Karpas-422 (cell line): ENCODE measurements at regions not wholly inside any gene's neighbourhood (a gene's known extent, or its start where the extent isn't known, plus 50 kb on each side); places are given as distances from the start of the nearest gene placed in this dataset.

Experiments used
- DNase-seq: peaks from one replicate; pipeline ENCODE4 v3.0.0-alpha.2; 2015
- H2AFZ ChIP-seq: fragments of 200-600 bp; sonication (generic); 2 replicates; pipeline ENCODE4 v1.6.1; 2014; ENCODE audit warnings: antibody characterized with exemption, low read length, mixed read lengths
- H3K27ac ChIP-seq: fragments of 200-600 bp; sonication (generic); 2 replicates; pipeline ENCODE4 v1.5.1; 2014; ENCODE audit warnings: mild to moderate bottlenecking, low read length, moderate library complexity
- H3K27me3 ChIP-seq: fragments of 200-600 bp; sonication (generic); 2 replicates; pipeline ENCODE4 v1.6.1; 2014; ENCODE audit warnings: low read length, mixed read lengths
- H3K36me3 ChIP-seq: fragments of 200-600 bp; sonication (generic); 2 replicates; pipeline ENCODE4 v1.6.1; 2014; ENCODE audit warnings: low read length, mixed read lengths; ENCODE audit not compliant: insufficient read depth
- H3K4me1 ChIP-seq: fragments of 200-600 bp; sonication (generic); 2 replicates; pipeline ENCODE4 v1.6.1; 2014; ENCODE audit warnings: mild to moderate bottlenecking, low read length, mixed read lengths
- H3K4me2 ChIP-seq: fragments of 200-600 bp; sonication (generic); 2 replicates; pipeline ENCODE4 v1.6.1; 2014; ENCODE audit warnings: low read length, low read depth, mild to moderate bottlenecking; ENCODE audit not compliant: poor library complexity, severe bottlenecking
- H3K4me3 ChIP-seq: fragments of 200-600 bp; sonication (generic); 2 replicates; pipeline ENCODE4 v1.5.1; 2014; ENCODE audit warnings: mild to moderate bottlenecking, antibody characterized with exemption, low read length, mixed read lengths
- H3K79me2 ChIP-seq: fragments of 200-600 bp; sonication (generic); 2 replicates; pipeline ENCODE4 v1.6.1; 2014; ENCODE audit warnings: mild to moderate bottlenecking, low read length, mixed read lengths
- H3K9ac ChIP-seq: fragments of 200-600 bp; sonication (generic); 2 replicates; pipeline ENCODE4 v1.6.0; 2014; ENCODE audit warnings: low read length
- H3K9me2 ChIP-seq: fragments of 200-600 bp; sonication (generic), shearing (Covaris generic); replicated peaks from 2 replicates; pipeline ENCODE4 v1.6.0; 2014; ENCODE audit warnings: mild to moderate bottlenecking, low read length, moderate library complexity; ENCODE audit not compliant: insufficient read depth
- H3K9me3 ChIP-seq: fragments of 300-700, 200-600 bp; sonication (generic); 2 replicates; pipeline ENCODE4 v1.6.1; 2014; ENCODE audit warnings: low read length, mixed read lengths
- H4K20me1 ChIP-seq: fragments of 200-600 bp; sonication (generic); 2 replicates; pipeline ENCODE4 v1.6.1; 2014; ENCODE audit warnings: mild to moderate bottlenecking, antibody characterized with exemption, low read length, low read depth; ENCODE audit not compliant: insufficient read depth

DNA sequence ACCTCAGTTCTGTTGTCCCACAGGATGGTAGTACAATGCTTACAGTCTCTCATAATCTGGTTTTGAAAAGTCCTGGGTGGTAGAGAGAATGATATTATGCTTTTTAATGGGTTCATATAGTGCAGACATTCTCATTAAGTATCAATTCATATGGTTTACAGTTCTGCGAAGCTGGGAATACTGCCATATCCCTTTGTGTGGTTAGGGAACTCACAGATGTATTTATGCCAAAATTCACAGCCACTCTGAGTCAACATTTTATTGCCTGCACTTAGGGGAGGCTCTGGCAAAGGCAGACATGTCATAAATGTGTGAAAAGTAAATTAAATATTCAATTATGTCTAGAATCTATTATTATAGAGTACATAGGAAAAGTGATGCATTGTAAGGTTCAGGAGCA lies 808.2 kb downstream of the SUCLG1 start:
- no peaks in the 10 kb centered on the region for H3K4me1 ChIP-seq
- no peaks in the 10 kb centered on the region for H3K9me2 ChIP-seq
- no peak for DNase-seq
- H3K27ac ChIP-seq = no peak overlapping the region
- H3K9me3 ChIP-seq = peaks cover 51% of the 10 kb centered on the region
- H3K27me3 ChIP-seq = no peaks in the 10 kb centered on the region
- no peak overlapping the region for H3K4me2 ChIP-seq
- H3K79me2 ChIP-seq = no peaks in the 10 kb centered on the region
- no peaks in the 10 kb centered on the region for H3K36me3 ChIP-seq
- no peak overlapping the region for H2AFZ ChIP-seq
- no peak overlapping the region for H3K4me3 ChIP-seq
- H4K20me1 ChIP-seq = no peaks in the 10 kb centered on the region
- no peak overlapping the region for H3K9ac ChIP-seq

DNA sequence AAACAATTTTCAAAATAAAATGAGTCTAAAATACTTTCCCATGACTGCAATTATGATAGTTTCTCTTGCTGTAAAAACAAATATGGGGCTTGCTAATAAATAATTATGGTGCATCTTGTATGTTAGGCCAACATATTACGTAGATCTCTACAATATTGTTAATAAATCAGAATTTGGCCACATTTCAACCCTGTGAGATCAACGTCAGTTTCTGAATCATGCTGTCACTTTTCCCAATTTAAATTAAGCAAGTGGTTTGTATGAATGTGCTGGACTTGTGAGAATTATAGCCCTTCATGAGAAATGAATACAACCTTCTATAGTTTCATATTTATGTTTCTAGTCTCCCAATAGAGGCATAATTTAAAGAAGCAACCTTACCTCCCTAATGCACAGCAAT lies 808.9 kb downstream of the SUCLG1 start:
- Histone ChIP-seq H3K9me3 (peaks cover 46% of the 10 kb centered on the region), H3K27ac (no peak overlapping the region), H3K27me3 (no peaks in the 10 kb centered on the region), H2AFZ (no peak overlapping the region), H3K36me3 (no peaks in the 10 kb centered on the region), H3K9me2 (no peaks in the 10 kb centered on the region), H3K4me2 (no peak overlapping the region), H3K9ac (no peak overlapping the region), H3K4me3 (no peak overlapping the region), H3K4me1 (no peaks in the 10 kb centered on the region), H3K79me2 (no peaks in the 10 kb centered on the region), H4K20me1 (no peaks in the 10 kb centered on the region)
- DNase-seq = no peak

DNA sequence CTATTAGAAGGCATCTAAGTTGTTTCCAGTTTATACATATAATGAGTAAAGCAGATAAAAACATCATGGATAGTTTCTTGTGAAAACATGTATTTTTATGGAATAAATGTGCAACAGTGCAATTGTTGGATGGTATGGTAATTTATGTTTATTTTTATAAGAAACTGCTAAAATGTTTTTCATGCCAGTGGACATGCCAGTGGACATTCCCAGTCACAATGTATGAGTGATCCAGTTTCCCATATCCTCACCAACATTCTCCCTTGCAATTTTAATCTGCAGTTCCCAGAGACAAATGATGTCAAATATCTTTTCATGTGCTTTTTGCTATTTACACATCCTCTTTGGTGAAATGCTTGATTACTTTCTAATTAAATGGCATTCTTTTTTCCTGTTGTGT lies 818.6 kb downstream of the SUCLG1 start:
- H3K79me2 ChIP-seq = no peaks in the 10 kb centered on the region

DNA sequence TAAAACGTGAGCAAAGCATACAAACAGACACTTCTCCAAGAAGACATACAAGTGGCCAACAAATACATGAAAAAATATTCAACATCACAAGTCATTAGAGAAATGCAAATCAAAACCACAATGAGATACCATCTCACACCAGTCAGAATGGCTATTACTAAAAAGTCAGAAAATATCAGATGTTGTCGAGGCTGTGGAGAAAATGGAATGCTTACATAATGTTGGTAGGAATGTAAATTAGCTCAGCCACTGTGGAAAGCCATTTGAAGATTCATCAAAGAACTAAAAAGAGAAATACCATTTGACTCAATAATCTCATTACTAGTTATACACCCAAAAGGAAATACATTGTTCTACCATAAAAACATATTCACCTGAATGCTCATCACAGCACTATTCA lies 825.7 kb downstream of the SUCLG1 start:
- Histone ChIP-seq H3K27me3 (no peaks in the 10 kb centered on the region), H3K4me1 (no peaks in the 10 kb centered on the region), H3K9me2 (no peaks in the 10 kb centered on the region), H3K27ac (no peak overlapping the region), H3K9ac (no peak overlapping the region), H3K4me2 (no peak overlapping the region), H3K9me3 (peaks cover 54% of the 10 kb centered on the region), H3K36me3 (no peaks in the 10 kb centered on the region), H3K79me2 (no peaks in the 10 kb centered on the region), H4K20me1 (no peaks in the 10 kb centered on the region), H2AFZ (no peak overlapping the region), H3K4me3 (no peak overlapping the region)
- no peak for DNase-seq

More for the DNA sequence above, 818.6 kb downstream of the SUCLG1 start:
- Histone ChIP-seq H3K27me3 (no peaks in the 10 kb centered on the region), H3K4me3 (no peak overlapping the region), H4K20me1 (no peaks in the 10 kb centered on the region), H3K9me2 (no peaks in the 10 kb centered on the region), H3K4me1 (no peaks in the 10 kb centered on the region), H3K9ac (no peak overlapping the region), H3K27ac (no peak overlapping the region), H2AFZ (no peak overlapping the region), H3K9me3 (peaks cover 50% of the 10 kb centered on the region), H3K4me2 (no peak overlapping the region), H3K36me3 (no peaks in the 10 kb centered on the region)
- no peak for DNase-seq

DNA sequence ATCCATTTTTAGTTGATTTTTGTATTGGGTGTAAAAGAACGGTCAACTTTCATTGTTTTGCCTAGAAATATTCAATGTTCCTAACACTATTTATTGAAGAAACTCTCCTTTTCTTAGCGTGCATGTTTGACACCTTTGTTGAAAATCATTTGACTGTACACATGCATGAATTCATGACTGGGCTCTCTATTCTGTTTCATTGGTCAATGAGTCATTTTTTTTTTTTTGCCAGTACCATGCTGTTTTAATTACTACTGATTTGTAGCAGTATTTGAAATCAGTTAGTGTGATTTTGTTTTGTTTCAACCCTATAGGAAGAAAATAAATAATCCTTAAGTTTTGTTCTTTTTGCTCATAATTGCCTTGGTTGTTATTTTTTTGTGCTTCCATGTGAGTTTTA lies 828.7 kb downstream of the SUCLG1 start:
- H3K9ac ChIP-seq = no peak overlapping the region
- H3K27ac ChIP-seq = no peak overlapping the region
- H4K20me1 ChIP-seq = no peaks in the 10 kb centered on the region
- no peaks in the 10 kb centered on the region for H3K79me2 ChIP-seq
- H3K4me1 ChIP-seq = no peaks in the 10 kb centered on the region
- H3K9me3 ChIP-seq = peaks cover 53% of the 10 kb centered on the region
- no peak overlapping the region for H2AFZ ChIP-seq
- no peaks in the 10 kb centered on the region for H3K9me2 ChIP-seq
- H3K27me3 ChIP-seq = no peaks in the 10 kb centered on the region
- no peak overlapping the region for H3K4me2 ChIP-seq
- H3K36me3 ChIP-seq = no peaks in the 10 kb centered on the region
- no peak for DNase-seq
- H3K4me3 ChIP-seq = no peak overlapping the region

DNA sequence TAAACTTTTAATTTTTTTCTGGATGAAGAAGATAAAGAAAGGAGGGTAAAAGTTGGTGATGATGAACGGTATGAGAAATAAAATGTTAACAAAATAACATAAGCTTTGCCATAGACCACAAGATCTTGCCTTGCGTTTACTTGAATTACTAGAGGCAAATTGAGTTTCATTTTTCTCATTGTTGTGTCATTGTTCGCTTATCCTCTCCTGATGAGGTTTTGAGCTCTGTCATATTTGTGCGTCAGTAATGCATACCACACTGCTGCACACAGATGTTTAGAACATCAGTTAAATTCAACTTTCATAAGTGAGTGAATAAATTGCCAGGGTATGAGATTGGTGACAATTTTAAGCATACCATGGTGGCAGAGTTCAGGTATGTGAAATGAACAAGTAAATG lies 843.6 kb downstream of the SUCLG1 start:
- Histone ChIP-seq H2AFZ (no peak overlapping the region), H3K27ac (no peak overlapping the region), H3K9me3 (peaks cover 49% of the 10 kb centered on the region), H3K4me1 (no peaks in the 10 kb centered on the region), H3K4me3 (no peak overlapping the region), H3K9me2 (no peaks in the 10 kb centered on the region), H3K27me3 (no peaks in the 10 kb centered on the region), H3K79me2 (no peaks in the 10 kb centered on the region), H3K9ac (no peak overlapping the region), H3K4me2 (no peak overlapping the region), H4K20me1 (no peaks in the 10 kb centered on the region), H3K36me3 (no peaks in the 10 kb centered on the region)
- DNase-seq = no peak

DNA sequence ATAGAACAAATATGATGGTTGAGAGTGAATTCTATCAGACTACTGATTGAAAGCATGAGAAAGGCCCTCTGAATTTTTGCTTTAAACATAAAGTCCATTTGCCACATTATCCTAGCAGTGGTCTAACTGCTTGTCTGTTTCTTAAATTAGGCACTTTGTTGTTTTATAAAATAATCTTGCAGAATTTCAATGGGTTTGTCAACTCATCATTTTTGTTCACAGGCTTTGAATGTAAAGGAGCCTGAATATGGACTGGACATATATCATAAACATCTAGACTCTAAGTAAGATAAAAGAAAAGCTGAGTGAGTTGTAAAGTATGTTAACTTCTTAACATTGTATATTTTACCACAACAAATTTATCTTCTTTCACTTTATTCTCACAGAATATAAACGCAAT lies 845.9 kb downstream of the SUCLG1 start:
- peaks cover 32% of the 10 kb centered on the region for H3K9me3 ChIP-seq
- H3K36me3 ChIP-seq = no peaks in the 10 kb centered on the region
- no peaks in the 10 kb centered on the region for H3K79me2 ChIP-seq
- no peak overlapping the region for H3K27ac ChIP-seq
- no peak overlapping the region for H2AFZ ChIP-seq
- H3K4me3 ChIP-seq = no peak overlapping the region
- no peak overlapping the region for H3K9ac ChIP-seq
- no peak overlapping the region for H3K4me2 ChIP-seq
- DNase-seq = no peak
- H3K27me3 ChIP-seq = no peaks in the 10 kb centered on the region
- H3K9me2 ChIP-seq = no peaks in the 10 kb centered on the region
- no peaks in the 10 kb centered on the region for H3K4me1 ChIP-seq
- H4K20me1 ChIP-seq = no peaks in the 10 kb centered on the region

DNA sequence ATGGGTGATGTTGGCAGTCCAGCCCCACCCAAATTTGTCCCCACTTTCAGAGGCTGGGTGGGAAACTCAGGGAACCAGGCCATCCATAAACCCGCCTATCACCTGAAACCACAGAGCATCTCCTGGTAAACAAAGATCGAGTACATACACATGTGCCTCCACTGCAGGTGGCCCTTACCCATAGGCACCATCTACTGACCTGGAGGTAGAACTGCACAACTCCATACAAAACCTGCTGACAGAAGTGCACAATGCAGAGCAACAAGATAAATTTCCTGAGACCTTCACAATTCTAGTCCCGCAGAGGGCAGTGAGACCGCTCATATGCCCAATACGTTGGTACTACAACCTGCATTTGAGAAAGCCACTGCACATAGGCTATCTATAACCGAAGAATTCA lies 856.3 kb downstream of the SUCLG1 start:
- no peak for DNase-seq
- no peaks in the 10 kb centered on the region for H3K79me2 ChIP-seq
- no peaks in the 10 kb centered on the region for H3K9me2 ChIP-seq
- no peak overlapping the region for H3K4me3 ChIP-seq
- no peak overlapping the region for H3K9ac ChIP-seq
- no peaks in the 10 kb centered on the region for H3K36me3 ChIP-seq
- no peaks in the 10 kb centered on the region for H3K4me1 ChIP-seq
- no peaks in the 10 kb centered on the region for H4K20me1 ChIP-seq
- H3K27me3 ChIP-seq = no peaks in the 10 kb centered on the region
- H2AFZ ChIP-seq = no peak overlapping the region
- H3K27ac ChIP-seq = no peak overlapping the region
- H3K4me2 ChIP-seq = no peak overlapping the region
- H3K9me3 ChIP-seq = peaks cover 43% of the 10 kb centered on the region
